ENCODE measurements at regions not wholly inside any gene's neighbourhood (a gene's known extent, or its start where the extent isn't known, plus 50 kb on each side); places are given as distances from the start of the nearest gene placed in this dataset.

GRCh38 chr1:213604477-213604876 lies 383.3 kb upstream of the PROX1 start:
- TF ChIP-seq CTCF (IDR thresholded peaks at IDR 0.05; ENCODE audit: low read depth, low read length) (no peak), EZH2phosphoT487 (IDR thresholded peaks at IDR 0.05; ENCODE audit: low read depth) (no peak)
